SK-N-SH (cell line): ENCODE measurements at regions not wholly inside any gene's neighbourhood (a gene's known extent, or its start where the extent isn't known, plus 50 kb on each side); places are given as distances from the start of the nearest gene placed in this dataset.

Source experiments
- CHD2 ChIP-seq: fragments of 150-350 bp; IDR thresholded peaks from 2 replicates; pipeline ENCODE4 v1.6.1; 2018; ENCODE audit warnings: low read length; ENCODE audit not compliant: partially characterized antibody
- EP300 ChIP-seq, 2 experiments: IDR thresholded peaks; 2 replicates each; pipeline versions ENCODE4 v1.4.0 to v1.6.1; 2012; ENCODE audit warnings: borderline replicate concordance in 1 of 2, low read depth in 1 of 2, low read length in 1 of 2
- NRF1 ChIP-seq: IDR thresholded peaks from 2 replicates; pipeline ENCODE4 v1.6.1; 2012; ENCODE audit warnings: low read depth, mild to moderate bottlenecking, low read length
- RAD21 ChIP-seq: IDR thresholded peaks from 2 replicates; pipeline ENCODE4 v1.6.1; 2012; ENCODE audit warnings: mild to moderate bottlenecking, low read length
- YY1 ChIP-seq: IDR thresholded peaks from 2 replicates; pipeline ENCODE4 v1.4.0; 2012; ENCODE audit warnings: low read depth, mild to moderate bottlenecking
- TF ChIP-seq, protein P1 (sequence below): fragments of 200-600 bp; sonication (generic); IDR thresholded peaks from 2 replicates; pipeline ENCODE4 v1.6.1; 2017; ENCODE audit warnings: antibody characterized with exemption, mild to moderate bottlenecking, moderate library complexity

DNA sequence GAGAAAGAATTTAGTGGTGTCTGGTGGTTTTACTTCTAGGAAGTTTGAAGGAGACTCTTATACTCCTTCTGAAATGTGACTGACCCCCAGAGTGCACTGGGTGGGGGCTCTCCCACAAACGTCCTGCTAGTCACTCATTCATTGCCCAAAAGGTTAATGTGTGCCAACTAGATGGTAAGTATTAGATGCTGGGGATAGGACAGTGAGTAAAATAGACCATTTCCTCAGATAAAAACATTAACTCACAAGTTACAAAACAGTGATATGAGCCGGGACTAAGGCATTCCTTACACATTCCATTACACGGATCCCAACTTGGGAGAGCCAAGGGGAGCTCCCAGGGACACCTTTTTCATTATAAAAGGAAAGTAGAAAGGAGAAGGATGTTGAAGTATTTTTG, 185.1 kb downstream of the ATXN7L3B start:
- TF ChIP-seq YY1 = no peak
- TF ChIP-seq CHD2 = no peak
- TF ChIP-seq RAD21 = no peak
- no peak for TF ChIP-seq NRF1
- TF ChIP-seq, protein P1, sequence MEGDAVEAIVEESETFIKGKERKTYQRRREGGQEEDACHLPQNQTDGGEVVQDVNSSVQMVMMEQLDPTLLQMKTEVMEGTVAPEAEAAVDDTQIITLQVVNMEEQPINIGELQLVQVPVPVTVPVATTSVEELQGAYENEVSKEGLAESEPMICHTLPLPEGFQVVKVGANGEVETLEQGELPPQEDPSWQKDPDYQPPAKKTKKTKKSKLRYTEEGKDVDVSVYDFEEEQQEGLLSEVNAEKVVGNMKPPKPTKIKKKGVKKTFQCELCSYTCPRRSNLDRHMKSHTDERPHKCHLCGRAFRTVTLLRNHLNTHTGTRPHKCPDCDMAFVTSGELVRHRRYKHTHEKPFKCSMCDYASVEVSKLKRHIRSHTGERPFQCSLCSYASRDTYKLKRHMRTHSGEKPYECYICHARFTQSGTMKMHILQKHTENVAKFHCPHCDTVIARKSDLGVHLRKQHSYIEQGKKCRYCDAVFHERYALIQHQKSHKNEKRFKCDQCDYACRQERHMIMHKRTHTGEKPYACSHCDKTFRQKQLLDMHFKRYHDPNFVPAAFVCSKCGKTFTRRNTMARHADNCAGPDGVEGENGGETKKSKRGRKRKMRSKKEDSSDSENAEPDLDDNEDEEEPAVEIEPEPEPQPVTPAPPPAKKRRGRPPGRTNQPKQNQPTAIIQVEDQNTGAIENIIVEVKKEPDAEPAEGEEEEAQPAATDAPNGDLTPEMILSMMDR = no peak
- TF ChIP-seq EP300 (IDR thresholded peaks at IDR 0.05; ENCODE audit: borderline replicate concordance in 1 of 2, low read depth in 1 of 2, low read length in 1 of 2) = no peak
